GM12878 (cell line): ENCODE measurements at regions not wholly inside any gene's neighbourhood (a gene's known extent, or its start where the extent isn't known, plus 50 kb on each side); places are given as distances from the start of the nearest gene placed in this dataset.

ENCODE experiments used
- GABPA ChIP-seq: IDR thresholded peaks from 2 replicates; pipeline ENCODE4 v1.6.1; 2014; ENCODE audit warnings: antibody characterized with exemption, low read depth, mild to moderate bottlenecking, inconsistent platforms
- JUNB ChIP-seq: IDR thresholded peaks from 2 replicates; pipeline ENCODE4 v1.6.1; 2016; ENCODE audit warnings: antibody characterized with exemption, mild to moderate bottlenecking
- POLR2A ChIP-seq: IDR thresholded peaks from 2 replicates; pipeline ENCODE4 v1.6.1; 2011; ENCODE audit warnings: low read depth, mild to moderate bottlenecking, low read length
- TF ChIP-seq, protein P1 (sequence below): fragments of 450-650 bp; IDR thresholded peaks from 2 replicates; pipeline ENCODE4 v1.6.1; 2016; ENCODE audit warnings: mild to moderate bottlenecking, moderate library complexity, borderline replicate concordance
- TF ChIP-seq, protein P2 (sequence below), 3 experiments: IDR thresholded peaks in 2 of 3; conservative IDR thresholded peaks in 1 of 3; 2 replicates each; pipeline ENCODE4 v1.5.1; 2011; ENCODE audit warnings: low read depth in 3 of 3, low read length in 3 of 3, mild to moderate bottlenecking in 3 of 3, control low read depth in 2 of 3, moderate library complexity in 2 of 3, inconsistent platforms in 1 of 3, mixed read lengths in 1 of 3; ENCODE audit not compliant: control insufficient read depth in 2 of 3, insufficient read depth in 1 of 3; ENCODE audit errors: extremely low read depth in 1 of 3
- TF ChIP-seq, protein P3 (sequence below): fragments of 450-650 bp; IDR thresholded peaks from 2 replicates; pipeline ENCODE4 v1.6.1; 2016; ENCODE audit warnings: mild to moderate bottlenecking
- TF ChIP-seq, protein P4 (sequence below): fragments of 450-650 bp; IDR thresholded peaks from 2 replicates; pipeline ENCODE4 v1.6.1; 2014; ENCODE audit warnings: mild to moderate bottlenecking

DNA sequence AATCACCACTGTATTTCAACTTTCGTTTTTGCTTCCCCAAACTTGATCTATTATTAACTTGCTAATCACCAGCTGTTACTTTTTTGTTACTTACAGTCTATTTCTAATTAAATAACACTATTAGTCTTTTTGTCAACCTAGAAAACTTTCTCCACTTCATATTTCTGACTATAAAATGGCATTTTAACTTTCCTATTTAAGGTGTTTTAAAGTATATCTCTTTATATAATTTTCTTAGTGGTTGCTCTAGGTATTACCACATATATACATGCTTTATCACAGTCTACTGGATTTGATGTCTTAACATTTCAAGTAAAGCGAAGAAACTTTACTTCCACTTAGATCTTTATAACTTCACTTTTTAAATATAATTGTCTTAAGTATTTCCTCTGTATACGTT lies 421.2 kb downstream of the DCAF12L2 start:
- no peak for TF ChIP-seq POLR2A
- TF ChIP-seq JUNB = no peak
- TF ChIP-seq, protein P1, sequence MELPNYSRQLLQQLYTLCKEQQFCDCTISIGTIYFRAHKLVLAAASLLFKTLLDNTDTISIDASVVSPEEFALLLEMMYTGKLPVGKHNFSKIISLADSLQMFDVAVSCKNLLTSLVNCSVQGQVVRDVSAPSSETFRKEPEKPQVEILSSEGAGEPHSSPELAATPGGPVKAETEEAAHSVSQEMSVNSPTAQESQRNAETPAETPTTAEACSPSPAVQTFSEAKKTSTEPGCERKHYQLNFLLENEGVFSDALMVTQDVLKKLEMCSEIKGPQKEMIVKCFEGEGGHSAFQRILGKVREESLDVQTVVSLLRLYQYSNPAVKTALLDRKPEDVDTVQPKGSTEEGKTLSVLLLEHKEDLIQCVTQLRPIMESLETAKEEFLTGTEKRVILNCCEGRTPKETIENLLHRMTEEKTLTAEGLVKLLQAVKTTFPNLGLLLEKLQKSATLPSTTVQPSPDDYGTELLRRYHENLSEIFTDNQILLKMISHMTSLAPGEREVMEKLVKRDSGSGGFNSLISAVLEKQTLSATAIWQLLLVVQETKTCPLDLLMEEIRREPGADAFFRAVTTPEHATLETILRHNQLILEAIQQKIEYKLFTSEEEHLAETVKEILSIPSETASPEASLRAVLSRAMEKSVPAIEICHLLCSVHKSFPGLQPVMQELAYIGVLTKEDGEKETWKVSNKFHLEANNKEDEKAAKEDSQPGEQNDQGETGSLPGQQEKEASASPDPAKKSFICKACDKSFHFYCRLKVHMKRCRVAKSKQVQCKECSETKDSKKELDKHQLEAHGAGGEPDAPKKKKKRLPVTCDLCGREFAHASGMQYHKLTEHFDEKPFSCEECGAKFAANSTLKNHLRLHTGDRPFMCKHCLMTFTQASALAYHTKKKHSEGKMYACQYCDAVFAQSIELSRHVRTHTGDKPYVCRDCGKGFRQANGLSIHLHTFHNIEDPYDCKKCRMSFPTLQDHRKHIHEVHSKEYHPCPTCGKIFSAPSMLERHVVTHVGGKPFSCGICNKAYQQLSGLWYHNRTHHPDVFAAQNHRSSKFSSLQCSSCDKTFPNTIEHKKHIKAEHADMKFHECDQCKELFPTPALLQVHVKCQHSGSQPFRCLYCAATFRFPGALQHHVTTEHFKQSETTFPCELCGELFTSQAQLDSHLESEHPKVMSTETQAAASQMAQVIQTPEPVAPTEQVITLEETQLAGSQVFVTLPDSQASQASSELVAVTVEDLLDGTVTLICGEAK = no peak
- TF ChIP-seq, protein P2, sequence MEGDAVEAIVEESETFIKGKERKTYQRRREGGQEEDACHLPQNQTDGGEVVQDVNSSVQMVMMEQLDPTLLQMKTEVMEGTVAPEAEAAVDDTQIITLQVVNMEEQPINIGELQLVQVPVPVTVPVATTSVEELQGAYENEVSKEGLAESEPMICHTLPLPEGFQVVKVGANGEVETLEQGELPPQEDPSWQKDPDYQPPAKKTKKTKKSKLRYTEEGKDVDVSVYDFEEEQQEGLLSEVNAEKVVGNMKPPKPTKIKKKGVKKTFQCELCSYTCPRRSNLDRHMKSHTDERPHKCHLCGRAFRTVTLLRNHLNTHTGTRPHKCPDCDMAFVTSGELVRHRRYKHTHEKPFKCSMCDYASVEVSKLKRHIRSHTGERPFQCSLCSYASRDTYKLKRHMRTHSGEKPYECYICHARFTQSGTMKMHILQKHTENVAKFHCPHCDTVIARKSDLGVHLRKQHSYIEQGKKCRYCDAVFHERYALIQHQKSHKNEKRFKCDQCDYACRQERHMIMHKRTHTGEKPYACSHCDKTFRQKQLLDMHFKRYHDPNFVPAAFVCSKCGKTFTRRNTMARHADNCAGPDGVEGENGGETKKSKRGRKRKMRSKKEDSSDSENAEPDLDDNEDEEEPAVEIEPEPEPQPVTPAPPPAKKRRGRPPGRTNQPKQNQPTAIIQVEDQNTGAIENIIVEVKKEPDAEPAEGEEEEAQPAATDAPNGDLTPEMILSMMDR (IDR thresholded peaks at IDR 0.05 in 2 of 3, conservative IDR thresholded peaks at IDR 0.05 in 1 of 3; ENCODE audit: control insufficient read depth in 2 of 3, extremely low read depth in 1 of 3, insufficient read depth in 1 of 3, low read depth in 3 of 3, low read length in 3 of 3) = no peak
- no peak for TF ChIP-seq GABPA
- TF ChIP-seq, protein P3, sequence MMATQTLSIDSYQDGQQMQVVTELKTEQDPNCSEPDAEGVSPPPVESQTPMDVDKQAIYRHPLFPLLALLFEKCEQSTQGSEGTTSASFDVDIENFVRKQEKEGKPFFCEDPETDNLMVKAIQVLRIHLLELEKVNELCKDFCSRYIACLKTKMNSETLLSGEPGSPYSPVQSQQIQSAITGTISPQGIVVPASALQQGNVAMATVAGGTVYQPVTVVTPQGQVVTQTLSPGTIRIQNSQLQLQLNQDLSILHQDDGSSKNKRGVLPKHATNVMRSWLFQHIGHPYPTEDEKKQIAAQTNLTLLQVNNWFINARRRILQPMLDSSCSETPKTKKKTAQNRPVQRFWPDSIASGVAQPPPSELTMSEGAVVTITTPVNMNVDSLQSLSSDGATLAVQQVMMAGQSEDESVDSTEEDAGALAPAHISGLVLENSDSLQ = no peak
- TF ChIP-seq, protein P4, sequence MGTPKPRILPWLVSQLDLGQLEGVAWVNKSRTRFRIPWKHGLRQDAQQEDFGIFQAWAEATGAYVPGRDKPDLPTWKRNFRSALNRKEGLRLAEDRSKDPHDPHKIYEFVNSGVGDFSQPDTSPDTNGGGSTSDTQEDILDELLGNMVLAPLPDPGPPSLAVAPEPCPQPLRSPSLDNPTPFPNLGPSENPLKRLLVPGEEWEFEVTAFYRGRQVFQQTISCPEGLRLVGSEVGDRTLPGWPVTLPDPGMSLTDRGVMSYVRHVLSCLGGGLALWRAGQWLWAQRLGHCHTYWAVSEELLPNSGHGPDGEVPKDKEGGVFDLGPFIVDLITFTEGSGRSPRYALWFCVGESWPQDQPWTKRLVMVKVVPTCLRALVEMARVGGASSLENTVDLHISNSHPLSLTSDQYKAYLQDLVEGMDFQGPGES = no peak
